ENCODE measurements at regions not wholly inside any gene's neighbourhood (a gene's known extent, or its start where the extent isn't known, plus 50 kb on each side); places are given as distances from the start of the nearest gene placed in this dataset.

DNA sequence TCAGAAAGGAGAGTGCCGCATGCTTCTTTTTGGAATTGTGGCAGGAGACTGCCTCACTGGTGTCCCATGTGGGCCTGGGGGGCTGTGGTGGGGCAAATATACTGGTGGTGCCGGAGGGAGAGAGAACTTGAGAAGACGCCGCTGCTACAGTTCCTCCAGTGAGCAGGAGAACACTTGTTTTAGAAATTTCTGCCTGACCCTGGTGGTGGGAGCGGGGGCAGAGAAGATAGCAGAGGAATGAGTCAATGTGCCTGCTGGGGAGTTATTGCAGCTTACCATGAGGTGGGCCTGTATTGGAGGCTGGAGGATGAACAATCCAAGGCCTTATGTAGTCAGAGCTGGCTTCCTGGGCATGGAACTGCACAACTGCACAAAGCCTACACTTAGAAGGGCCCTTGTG lies 211.8 kb downstream of the SNAPC1 start:
- no peak for ATAC-seq
- H3K4me1 Mint-ChIP-seq: no peaks in the 10 kb centered on the region
- Histone ChIP-seq H3K36me3 (ENCODE audit: control insufficient read depth, insufficient read depth, low read length) (no peaks in the 10 kb centered on the region), H3K27me3 (ENCODE audit: control insufficient read depth, insufficient read depth, low read length) (no peaks in the 10 kb centered on the region), H3K4me3 (ENCODE audit: low read length) (no peak overlapping the region), H3K4me1 (ENCODE audit: control insufficient read depth, insufficient read depth, low read length) (no peaks in the 10 kb centered on the region), H3K9me3 (ENCODE audit: control insufficient read depth, insufficient read depth, low read length) (peaks cover 8% of the 10 kb centered on the region), H3K27ac (ENCODE audit: low read length) (no peak overlapping the region)
- peaks cover 18% of the 10 kb centered on the region for H3K36me3 Mint-ChIP-seq
- TF ChIP-seq CTCF (IDR thresholded peaks at IDR 0.05): no peak
- intact Hi-C loops (cut with micrococcal nuclease): no loop called here
- peaks cover 17 to 58% of the 10 kb centered on the region in 2 donors for H3K27me3 Mint-ChIP-seq (ENCODE audit: low read depth in 2 of 2)
- peaks cover 2 to 4% of the 10 kb centered on the region in 2 donors for H3K9me3 Mint-ChIP-seq
- H3K4me3 Mint-ChIP-seq: no peak overlapping the region
- no peak for DNase-seq
- no peak overlapping the region for H3K27ac Mint-ChIP-seq
- WGBS (ENCODE audit: insufficient coverage): 97% methylated on average over 5 of the region's 5 CpGs

GRCh38 chr14:61977217-61977616 lies 215.0 kb downstream of the SNAPC1 start:
- Histone ChIP-seq H3K27me3 (ENCODE audit: control insufficient read depth, insufficient read depth, low read length) (no peaks in the 10 kb centered on the region), H3K9me3 (ENCODE audit: control insufficient read depth, insufficient read depth, low read length) (peaks cover 8% of the 10 kb centered on the region), H3K27ac (ENCODE audit: low read length) (no peak overlapping the region), H3K4me3 (ENCODE audit: low read length) (no peak overlapping the region), H3K36me3 (ENCODE audit: control insufficient read depth, insufficient read depth, low read length) (no peaks in the 10 kb centered on the region), H3K4me1 (ENCODE audit: control insufficient read depth, insufficient read depth, low read length) (no peaks in the 10 kb centered on the region)
- intact Hi-C loops (cut with micrococcal nuclease): no loop called here
- peaks cover 17 to 30% of the 10 kb centered on the region in 2 donors for H3K27me3 Mint-ChIP-seq (ENCODE audit: low read depth in 2 of 2)
- peaks cover 18% of the 10 kb centered on the region for H3K36me3 Mint-ChIP-seq
- ATAC-seq (no peak), DNase-seq (no peak)
- no peak overlapping the region for H3K4me3 Mint-ChIP-seq
- no peaks in the 10 kb centered on the region for H3K4me1 Mint-ChIP-seq
- no peak overlapping the region for H3K27ac Mint-ChIP-seq
- peaks cover 2 to 4% of the 10 kb centered on the region in 2 donors for H3K9me3 Mint-ChIP-seq
- TF ChIP-seq CTCF (IDR thresholded peaks at IDR 0.05): no peak

GRCh38 chr14:61988240-61988639 lies 226.0 kb downstream of the SNAPC1 start:
- no peak for TF ChIP-seq CTCF (IDR thresholded peaks at IDR 0.05)
- DNase-seq (no peak), ATAC-seq (no peak)
- H3K9me3 ChIP-seq (ENCODE audit: control insufficient read depth, insufficient read depth, low read length): no peaks in the 10 kb centered on the region
- 86% methylated on average over 1 of the region's 2 CpGs for WGBS (ENCODE audit: insufficient coverage)
- H3K27ac Mint-ChIP-seq: no peak overlapping the region
- no peaks in the 10 kb centered on the region for H3K36me3 ChIP-seq (ENCODE audit: control insufficient read depth, insufficient read depth, low read length)
- H3K4me1 ChIP-seq (ENCODE audit: control insufficient read depth, insufficient read depth, low read length): no peaks in the 10 kb centered on the region
- no peak overlapping the region for H3K4me3 ChIP-seq (ENCODE audit: low read length)
- no peaks in the 10 kb centered on the region for H3K36me3 Mint-ChIP-seq
- intact Hi-C loops (cut with micrococcal nuclease): no loop called here
- H3K4me1 Mint-ChIP-seq: no peaks in the 10 kb centered on the region
- peaks cover 8 to 27% of the 10 kb centered on the region in 2 donors for H3K27me3 Mint-ChIP-seq (ENCODE audit: low read depth in 2 of 2)
- no peak overlapping the region for H3K4me3 Mint-ChIP-seq
- no peaks in the 10 kb centered on the region for H3K9me3 Mint-ChIP-seq
- peaks cover 2% of the 10 kb centered on the region for H3K27me3 ChIP-seq (ENCODE audit: control insufficient read depth, insufficient read depth, low read length)
- H3K27ac ChIP-seq (ENCODE audit: low read length): no peak overlapping the region

GRCh38 chr14:61992139-61992538 lies 229.9 kb downstream of the SNAPC1 start:
- Histone ChIP-seq H3K4me3 (ENCODE audit: low read length) (no peak overlapping the region), H3K27me3 (ENCODE audit: control insufficient read depth, insufficient read depth, low read length) (no peaks in the 10 kb centered on the region), H3K36me3 (ENCODE audit: control insufficient read depth, insufficient read depth, low read length) (no peaks in the 10 kb centered on the region), H3K9me3 (ENCODE audit: control insufficient read depth, insufficient read depth, low read length) (no peaks in the 10 kb centered on the region), H3K4me1 (ENCODE audit: control insufficient read depth, insufficient read depth, low read length) (no peaks in the 10 kb centered on the region), H3K27ac (ENCODE audit: low read length) (no peak overlapping the region)
- no peaks in the 10 kb centered on the region for H3K36me3 Mint-ChIP-seq
- DNase-seq: no peak
- no peak overlapping the region for H3K27ac Mint-ChIP-seq
- no peak for TF ChIP-seq CTCF (IDR thresholded peaks at IDR 0.05)
- intact Hi-C loops (cut with micrococcal nuclease): no loop called here
- H3K4me3 Mint-ChIP-seq: no peak overlapping the region
- H3K27me3 Mint-ChIP-seq (ENCODE audit: low read depth in 2 of 2): peaks cover 8 to 21% of the 10 kb centered on the region in 2 donors
- WGBS (ENCODE audit: insufficient coverage): 87% methylated on average over 8 of the region's 8 CpGs
- no peaks in the 10 kb centered on the region for H3K4me1 Mint-ChIP-seq
- no peaks in the 10 kb centered on the region for H3K9me3 Mint-ChIP-seq
- ATAC-seq: no peak

Data from natural killer cell (primary cell).